GM12873 (cell line): ENCODE measurements at regions not wholly inside any gene's neighbourhood (a gene's known extent, or its start where the extent isn't known, plus 50 kb on each side); places are given as distances from the start of the nearest gene placed in this dataset.

ENCODE experiments used
- CTCF ChIP-seq: IDR thresholded peaks from 2 replicates; pipeline ENCODE4 v1.5.1; 2012; ENCODE audit warnings: low read depth, mild to moderate bottlenecking, moderate library complexity, low read length, control low read depth; ENCODE audit not compliant: insufficient read depth; ENCODE audit errors: missing control alignments

GRCh38 chr14:104436047-104436591, 143.4 kb upstream of the C14orf180 start:
- TF ChIP-seq CTCF, result no peak

DNA sequence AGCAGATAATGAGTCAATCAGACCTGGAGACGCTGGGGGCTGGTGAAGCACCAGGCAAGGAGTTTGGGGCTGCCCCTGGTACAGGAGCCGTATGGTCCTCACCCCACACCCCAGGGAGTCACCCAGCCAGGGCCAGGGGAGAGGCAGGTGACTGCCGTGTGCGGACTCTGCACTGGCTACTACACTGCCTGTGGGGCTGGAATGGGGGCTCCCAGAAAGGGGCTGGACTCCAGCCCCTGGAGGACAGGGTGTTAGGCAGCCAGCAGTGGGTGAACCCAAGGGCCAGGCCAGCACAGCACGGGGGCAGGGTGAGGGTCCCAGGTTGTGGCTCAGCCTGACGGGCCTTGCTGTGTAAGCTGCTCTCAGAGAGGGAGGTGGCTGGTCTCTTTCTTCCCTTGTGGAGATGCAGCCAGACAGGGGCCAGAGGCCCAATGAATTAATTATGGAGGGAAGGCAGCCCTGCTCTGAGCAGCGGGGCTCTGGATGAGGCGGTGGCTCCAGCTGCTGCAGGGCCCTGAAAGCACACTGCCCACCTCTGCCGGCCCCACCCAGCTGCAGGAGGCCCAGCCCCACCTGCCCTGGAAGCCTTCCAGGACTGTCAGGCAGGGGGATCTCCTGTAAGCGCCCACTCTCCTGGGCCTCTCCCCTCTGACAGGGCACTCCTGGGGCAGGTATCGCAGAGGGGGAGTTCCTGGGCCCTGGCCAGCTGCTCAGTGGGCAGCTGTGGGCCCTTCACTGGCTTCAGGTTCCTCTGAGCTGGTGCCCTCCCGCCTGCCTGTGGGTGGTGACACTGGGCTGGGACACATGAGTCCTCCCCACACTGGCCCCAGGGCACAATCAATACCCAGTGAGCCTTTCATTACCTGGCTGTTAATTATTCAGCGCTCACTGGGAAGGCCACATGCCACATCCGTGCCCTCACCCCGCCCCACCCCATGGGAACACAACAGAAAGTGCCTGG, 142.5 kb upstream of the C14orf180 start:
- no peak for TF ChIP-seq CTCF

DNA sequence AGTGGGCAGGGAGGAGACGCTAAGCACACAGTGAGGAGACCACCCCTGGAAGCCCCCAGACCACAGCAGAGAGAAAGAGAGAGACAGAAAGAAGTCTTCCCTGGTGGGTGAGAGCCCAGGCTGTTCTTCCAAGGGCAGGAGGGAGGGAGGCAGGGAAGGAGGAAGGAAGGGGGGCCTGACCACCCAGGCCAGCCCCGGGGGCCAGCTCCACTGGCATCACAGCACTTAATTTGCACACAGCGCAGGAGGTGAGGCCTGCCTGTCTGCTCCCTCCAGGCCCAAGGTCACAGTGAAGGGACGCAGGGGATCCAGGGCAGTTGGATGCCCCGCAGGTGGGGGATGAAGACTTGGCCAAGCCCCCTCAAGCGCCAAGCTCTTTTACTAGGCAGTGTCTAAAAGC, 141.9 kb upstream of the C14orf180 start:
- no peak for TF ChIP-seq CTCF

- TF ChIP-seq CTCF, result no peak
Observed at GRCh38 chr14:104438166-104438887, 141.2 kb upstream of the C14orf180 start.

GRCh38 chr14:104439625-104440024, 139.9 kb upstream of the C14orf180 start:
- no peak for TF ChIP-seq CTCF

DNA sequence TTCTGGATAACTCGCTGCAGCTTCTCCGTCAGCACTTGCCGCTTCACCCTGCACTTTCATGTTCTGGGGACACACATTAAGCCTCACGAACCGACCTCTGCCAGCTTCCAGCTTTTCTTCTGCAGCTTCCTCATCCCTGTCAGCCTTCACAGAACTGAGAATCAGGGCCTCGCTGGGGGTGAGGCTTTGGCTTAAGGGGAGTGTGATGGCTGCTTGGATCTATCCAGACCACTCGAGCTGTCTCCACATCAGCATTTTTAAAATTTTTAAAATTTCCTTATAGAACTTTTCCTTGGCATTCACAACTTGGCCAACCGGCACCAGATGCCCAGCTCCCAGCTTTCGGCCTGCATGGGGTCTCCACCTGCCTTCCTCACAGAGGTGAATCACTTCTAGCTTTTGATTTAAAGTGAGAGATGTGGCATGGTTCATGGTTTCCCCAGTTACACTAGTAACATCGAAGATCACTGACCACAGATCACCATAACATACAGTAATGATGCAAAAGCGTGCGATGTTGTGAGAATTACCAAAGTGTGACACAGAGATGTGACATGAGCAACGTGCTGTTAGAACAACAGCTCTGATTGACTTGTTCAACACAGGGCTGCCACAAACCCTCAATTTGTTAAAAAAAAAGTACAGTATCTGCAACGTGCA, 139.1 kb upstream of the C14orf180 start:
- no peak for TF ChIP-seq CTCF
